A673 (cell line): ENCODE measurements at regions not wholly inside any gene's neighbourhood (a gene's known extent, or its start where the extent isn't known, plus 50 kb on each side); places are given as distances from the start of the nearest gene placed in this dataset.

ENCODE experiments used
- CTCF ChIP-seq: fragments of 300-800, 200-600 bp; sonication (generic); conservative IDR thresholded peaks from 2 replicates; pipeline ENCODE4 v1.5.1; 2017; ENCODE audit warnings: low read depth, mild to moderate bottlenecking, antibody characterized with exemption, low read length, moderate library complexity, mixed read lengths
- EZH2 ChIP-seq: fragments of 200-600 bp; sonication (generic); IDR thresholded peaks from 2 replicates; pipeline ENCODE4 v1.6.1; 2017; ENCODE audit warnings: borderline replicate concordance, low read depth, mild to moderate bottlenecking, mixed read lengths, antibody characterized with exemption, low read length; ENCODE audit not compliant: poor library complexity, severe bottlenecking

GRCh38 chr3:16811950-16812349 is 72.8 kb upstream of the PLCL2 start:
- TF ChIP-seq CTCF, result no peak
- TF ChIP-seq EZH2, result no peak
